ENCODE measurements at regions not wholly inside any gene's neighbourhood (a gene's known extent, or its start where the extent isn't known, plus 50 kb on each side); places are given as distances from the start of the nearest gene placed in this dataset.

GRCh38 chr14:51307551-51307950 is 67.5 kb downstream of the TMX1 start:
- TF ChIP-seq, protein P1, sequence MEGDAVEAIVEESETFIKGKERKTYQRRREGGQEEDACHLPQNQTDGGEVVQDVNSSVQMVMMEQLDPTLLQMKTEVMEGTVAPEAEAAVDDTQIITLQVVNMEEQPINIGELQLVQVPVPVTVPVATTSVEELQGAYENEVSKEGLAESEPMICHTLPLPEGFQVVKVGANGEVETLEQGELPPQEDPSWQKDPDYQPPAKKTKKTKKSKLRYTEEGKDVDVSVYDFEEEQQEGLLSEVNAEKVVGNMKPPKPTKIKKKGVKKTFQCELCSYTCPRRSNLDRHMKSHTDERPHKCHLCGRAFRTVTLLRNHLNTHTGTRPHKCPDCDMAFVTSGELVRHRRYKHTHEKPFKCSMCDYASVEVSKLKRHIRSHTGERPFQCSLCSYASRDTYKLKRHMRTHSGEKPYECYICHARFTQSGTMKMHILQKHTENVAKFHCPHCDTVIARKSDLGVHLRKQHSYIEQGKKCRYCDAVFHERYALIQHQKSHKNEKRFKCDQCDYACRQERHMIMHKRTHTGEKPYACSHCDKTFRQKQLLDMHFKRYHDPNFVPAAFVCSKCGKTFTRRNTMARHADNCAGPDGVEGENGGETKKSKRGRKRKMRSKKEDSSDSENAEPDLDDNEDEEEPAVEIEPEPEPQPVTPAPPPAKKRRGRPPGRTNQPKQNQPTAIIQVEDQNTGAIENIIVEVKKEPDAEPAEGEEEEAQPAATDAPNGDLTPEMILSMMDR (conservative IDR thresholded peaks at IDR 0.05; ENCODE audit: control insufficient read depth, insufficient read depth, low read depth, low read length): no peak
- no peak overlapping the region for H3K4me3 ChIP-seq (ENCODE audit: control insufficient read depth, low read depth, low read length)
- DNase-seq (ENCODE audit: low read depth): no peak

DNA sequence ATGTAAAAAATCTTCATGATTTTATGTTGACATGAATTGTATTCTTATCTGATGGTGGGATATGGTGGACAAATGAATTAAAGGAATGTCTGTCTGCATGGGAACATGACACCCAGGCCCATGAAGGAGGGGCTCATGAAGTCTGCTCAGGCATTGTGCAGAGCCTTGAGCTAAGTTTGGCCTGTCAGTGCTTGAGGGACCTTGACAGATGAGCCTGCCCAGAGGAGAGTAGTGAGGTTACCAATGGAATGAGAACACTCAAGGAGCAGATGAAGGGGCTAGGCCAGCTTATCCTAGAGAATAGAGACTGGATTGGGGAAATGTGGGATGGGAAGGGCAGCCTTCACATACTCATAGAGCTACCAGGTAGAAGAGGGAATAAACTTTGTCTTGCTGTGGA is 68.8 kb downstream of the TMX1 start:
- TF ChIP-seq, protein P1 (conservative IDR thresholded peaks at IDR 0.05; ENCODE audit: control insufficient read depth, insufficient read depth, low read depth, low read length): no peak
- DNase-seq (ENCODE audit: low read depth): no peak
- no peak overlapping the region for H3K4me3 ChIP-seq (ENCODE audit: control insufficient read depth, low read depth, low read length)

DNA sequence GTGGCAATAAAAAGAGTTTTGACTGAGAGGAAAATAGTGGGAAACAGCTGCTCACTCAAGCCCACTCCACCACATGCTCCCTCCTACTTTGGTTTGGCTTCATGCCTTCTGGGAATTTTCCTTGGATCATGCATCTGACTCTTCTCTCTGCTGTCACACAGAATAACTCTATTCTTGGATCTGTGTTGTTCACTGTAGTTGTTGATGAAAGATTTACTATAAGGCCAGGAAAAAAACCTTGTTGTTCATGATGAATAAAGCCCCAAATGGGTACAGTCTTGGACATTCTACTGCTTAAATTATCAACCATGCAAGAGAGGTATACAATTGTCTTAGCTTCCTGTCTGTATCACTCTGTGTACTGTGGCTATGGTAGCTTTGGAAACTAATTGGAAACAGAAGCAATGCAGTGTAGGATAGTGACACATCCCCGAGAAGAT is 70.5 kb downstream of the TMX1 start:
- H3K4me3 ChIP-seq (ENCODE audit: control insufficient read depth, low read depth, low read length): no peak overlapping the region
- TF ChIP-seq, protein P1 (conservative IDR thresholded peaks at IDR 0.05; ENCODE audit: control insufficient read depth, insufficient read depth, low read depth, low read length): no peak
- DNase-seq (ENCODE audit: low read depth): peak; percentile 85

DNA sequence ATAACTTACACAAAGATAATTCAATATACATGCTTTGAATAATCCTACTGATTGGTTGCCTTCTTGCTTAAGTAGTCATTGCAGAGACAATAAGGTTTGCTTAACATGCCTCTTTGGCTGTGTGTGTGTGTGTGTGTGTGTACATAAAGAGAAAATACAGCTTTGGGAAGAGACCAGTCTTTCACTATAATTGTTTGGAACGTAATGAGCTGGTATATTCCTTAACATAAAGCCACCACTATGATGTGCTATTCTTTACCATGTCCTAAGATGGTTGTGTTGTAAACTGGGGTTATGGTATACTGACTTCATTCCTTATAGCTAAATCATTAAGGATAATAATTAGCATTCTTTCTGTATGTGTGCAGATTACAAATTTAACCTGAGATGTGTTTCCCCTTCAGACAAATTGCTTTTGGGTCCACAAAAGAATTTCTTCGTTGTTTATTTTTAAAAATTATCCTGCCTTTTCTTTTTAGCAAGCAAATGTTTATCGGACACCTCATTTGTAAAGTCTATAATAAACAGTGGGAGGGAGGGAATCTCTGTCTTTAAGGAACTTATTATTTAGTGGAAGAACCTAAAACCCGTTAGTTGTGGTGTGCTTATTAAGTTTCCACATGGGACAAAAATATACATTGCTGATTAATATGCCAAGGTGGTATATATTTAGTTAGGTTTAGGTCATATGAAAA is 74.4 kb downstream of the TMX1 start:
- TF ChIP-seq, protein P1 (conservative IDR thresholded peaks at IDR 0.05; ENCODE audit: control insufficient read depth, insufficient read depth, low read depth, low read length): no peak
- no peak overlapping the region for H3K4me3 ChIP-seq (ENCODE audit: control insufficient read depth, low read depth, low read length)
- no peak for DNase-seq (ENCODE audit: low read depth)

DNA sequence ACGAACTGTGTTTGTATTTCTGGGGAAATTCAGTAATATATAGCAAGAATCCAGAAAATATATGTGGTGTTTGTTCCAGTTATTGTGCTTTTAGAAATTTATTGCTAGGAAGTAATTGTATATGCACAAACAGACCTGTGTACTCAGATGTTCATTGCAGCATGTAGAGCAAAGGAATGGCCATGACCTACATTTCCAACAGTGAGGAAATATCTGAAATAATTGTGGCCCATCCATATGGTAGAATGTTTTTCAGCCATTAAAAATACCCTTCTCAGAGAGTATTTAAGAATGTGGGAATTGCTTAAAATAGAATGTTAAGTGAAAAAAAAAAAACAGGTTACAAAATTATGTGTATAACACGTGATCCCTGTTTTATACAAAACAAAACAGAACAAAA is 77.3 kb downstream of the TMX1 start:
- no peak overlapping the region for H3K4me3 ChIP-seq (ENCODE audit: control insufficient read depth, low read depth, low read length)
- TF ChIP-seq, protein P1 (conservative IDR thresholded peaks at IDR 0.05; ENCODE audit: control insufficient read depth, insufficient read depth, low read depth, low read length): no peak
- DNase-seq (ENCODE audit: low read depth): no peak

DNA sequence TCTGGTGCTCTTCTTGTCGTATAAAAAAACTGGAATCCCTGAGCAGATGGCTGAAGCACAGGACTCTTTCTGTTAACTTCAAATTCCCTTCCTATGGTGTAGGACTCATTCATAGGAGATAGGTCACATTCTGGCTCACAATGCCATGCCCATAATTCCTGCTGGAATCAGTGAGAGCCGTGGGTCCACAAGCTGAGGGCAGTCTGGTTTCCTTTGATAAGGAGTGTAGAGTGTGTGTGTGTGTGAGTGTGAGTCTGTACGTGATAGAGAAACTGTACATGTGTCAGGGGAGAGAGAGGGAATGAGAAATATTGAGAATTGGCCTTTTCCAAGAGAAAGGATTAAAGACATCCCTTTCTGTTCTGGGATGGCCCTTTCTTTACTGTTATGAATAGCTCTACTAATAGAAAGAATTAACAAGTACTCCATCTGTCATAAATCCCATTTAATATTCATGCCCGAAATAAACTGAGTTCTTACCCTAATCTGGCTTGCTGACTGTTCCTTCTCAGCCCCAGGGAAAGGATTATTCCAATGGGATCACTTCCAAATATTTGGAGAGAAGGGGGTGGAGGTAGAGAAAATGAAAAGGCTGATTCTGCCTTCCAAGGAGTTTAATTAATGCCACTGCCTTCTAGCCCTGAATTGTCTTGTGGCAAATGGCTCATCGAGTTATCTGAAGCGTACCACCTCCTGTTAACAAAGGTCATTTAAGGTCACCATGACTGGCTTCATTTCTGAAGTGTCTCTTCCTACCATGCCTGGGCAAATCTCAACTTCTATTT is 79.0 kb downstream of the TMX1 start:
- DNase-seq (ENCODE audit: low read depth): no peak
- TF ChIP-seq, protein P1 (conservative IDR thresholded peaks at IDR 0.05; ENCODE audit: control insufficient read depth, insufficient read depth, low read depth, low read length): no peak

More for the DNA sequence above, 79.0 kb downstream of the TMX1 start:
- H3K4me3 ChIP-seq (ENCODE audit: control insufficient read depth, low read depth, low read length): no peak overlapping the region
